HG03139 (cell line): ENCODE measurements at regions not wholly inside any gene's neighbourhood (a gene's known extent, or its start where the extent isn't known, plus 50 kb on each side); places are given as distances from the start of the nearest gene placed in this dataset.
"Not testable (repeated sequence)": the region's sequence is repeated elsewhere in the genome, so short reads cannot be mapped to it uniquely, and the experiment has no call there.

Experiments
- ATAC-seq: cut with Tn5 transposase; IDR thresholded peaks from one replicate; pipeline ENCODE4 v1.9.1; 2021; ENCODE audit not compliant: unreplicated experiment

DNA sequence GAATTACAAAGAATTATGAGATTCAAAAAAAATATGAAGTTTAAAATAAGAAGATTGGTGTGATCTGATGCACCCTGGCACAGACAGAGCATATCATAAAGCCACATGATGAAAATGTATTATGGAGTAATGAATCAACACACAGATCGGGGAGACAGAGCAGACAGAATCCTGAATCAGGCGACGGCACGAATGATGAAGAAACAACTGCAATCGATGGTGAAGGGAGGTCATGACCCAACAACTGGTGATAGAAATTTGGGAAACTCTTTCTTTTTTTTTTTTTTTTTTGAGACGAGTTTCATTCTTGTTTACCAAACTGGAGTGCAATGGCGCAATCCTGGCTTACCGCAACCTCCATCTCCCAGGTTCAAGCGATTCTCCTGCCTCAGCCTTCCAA, 1054.0 kb downstream of the TYW1 start:
- ATAC-seq: no peak

DNA sequence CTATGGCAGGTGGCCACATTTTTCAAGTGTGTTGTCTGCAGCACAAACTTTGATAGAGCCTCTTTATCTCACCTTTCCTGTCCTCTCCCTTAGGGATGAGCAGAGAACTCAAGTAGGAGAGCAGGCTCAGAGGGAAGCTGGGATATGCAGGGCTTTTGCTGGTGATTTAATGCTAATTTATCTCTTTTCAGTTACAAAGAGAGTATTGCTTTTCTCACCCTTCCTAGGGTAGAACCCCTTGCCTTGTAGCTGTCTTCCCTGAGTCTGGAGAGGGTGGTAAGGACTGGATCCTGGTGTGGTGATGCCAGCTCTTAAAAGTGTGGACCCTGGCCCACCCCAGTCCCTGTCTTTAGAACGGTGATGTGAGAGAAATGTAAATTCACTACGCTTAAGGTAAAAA, 1061.4 kb downstream of the TYW1 start:
- ATAC-seq: no peak

DNA sequence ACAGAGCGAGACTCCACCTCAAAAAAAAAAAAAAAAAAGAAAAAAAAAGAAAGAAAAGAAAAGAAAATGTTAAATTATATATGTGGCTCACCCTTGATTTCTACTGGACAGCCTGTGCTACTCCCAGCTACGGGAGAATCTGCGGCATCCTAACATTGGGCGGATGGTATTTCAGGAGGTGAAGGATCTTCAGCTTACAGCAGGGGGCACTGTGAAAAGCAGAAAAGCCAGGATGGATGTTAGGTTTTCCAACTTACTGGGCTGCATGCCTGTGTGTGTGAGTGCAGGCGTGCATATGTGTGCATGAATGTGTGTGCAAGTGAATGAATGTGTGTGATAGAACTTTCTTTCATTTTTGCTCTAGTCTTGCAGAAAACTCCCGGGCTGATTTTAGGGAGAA, 1066.5 kb downstream of the TYW1 start:
- ATAC-seq: no peak

GRCh38 chr7:68065581-68065980, 1068.9 kb downstream of the TYW1 start:
- ATAC-seq: no peak

DNA sequence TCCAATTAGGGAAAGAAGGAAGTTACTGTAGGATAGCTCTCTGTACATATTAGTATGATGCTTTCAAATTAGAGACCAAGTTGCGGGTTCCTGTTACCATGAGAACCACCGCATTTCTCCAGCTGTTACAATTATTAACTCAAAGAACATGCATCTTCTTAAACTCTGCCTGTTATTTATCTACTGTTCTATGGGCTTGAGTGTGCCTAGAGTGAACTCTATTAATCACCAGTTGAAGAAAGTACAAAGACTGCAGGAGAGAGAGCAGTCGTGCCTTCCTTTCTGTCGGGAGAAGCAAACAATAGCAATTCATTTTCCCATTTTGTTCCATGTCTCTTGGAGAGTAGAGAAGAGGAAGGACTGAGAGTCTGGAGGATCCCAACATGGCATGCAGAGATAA, 1071.2 kb downstream of the TYW1 start:
- no peak for ATAC-seq

GRCh38 chr7:68070992-68071391, 1074.4 kb downstream of the TYW1 start:
- ATAC-seq: no peak

DNA sequence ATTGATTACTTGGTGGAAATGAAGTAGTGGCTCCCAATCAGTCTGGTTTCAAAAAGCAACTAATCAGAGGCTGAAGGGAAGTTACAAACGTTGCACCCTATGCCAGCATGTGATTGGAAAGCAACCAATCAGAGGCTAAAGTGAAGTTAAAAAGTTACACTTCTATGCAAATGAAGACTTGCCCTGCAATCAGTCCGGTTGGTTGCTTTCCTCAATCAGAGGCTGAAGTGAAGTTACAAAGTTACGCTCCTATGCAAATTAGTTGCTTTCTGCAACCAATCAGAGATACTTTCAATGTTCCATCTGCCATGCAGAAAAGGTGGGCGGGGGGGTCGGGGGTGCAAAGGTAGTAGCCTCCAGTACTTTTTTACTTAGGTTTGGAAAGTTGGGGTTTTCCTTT, 1077.1 kb downstream of the TYW1 start:
- no peak for ATAC-seq

DNA sequence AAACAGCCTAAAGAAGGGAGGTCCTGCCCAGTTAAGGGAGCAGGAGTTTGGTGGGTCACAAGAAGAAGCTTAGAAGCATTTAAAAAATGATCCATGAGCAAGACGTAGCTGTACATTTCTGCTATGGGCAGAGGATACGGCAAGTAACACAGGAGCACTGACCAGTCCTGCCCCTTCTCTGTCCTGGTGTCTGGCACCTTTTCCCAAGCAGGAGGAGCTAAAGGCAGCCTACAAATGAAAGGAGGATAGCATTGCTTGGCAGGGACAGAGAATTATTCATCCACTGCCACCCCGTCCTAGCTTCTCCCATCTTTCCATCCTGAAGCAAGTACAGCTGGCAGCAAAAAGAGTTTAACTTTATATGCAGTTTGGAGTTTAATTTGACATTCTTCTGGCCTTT, 1077.6 kb downstream of the TYW1 start:
- no peak for ATAC-seq

GRCh38 chr7:68078157-68078710, 1081.6 kb downstream of the TYW1 start:
- no peak for ATAC-seq

GRCh38 chr7:68082066-68082960, 1085.7 kb downstream of the TYW1 start:
- ATAC-seq: not testable (repeated sequence)

DNA sequence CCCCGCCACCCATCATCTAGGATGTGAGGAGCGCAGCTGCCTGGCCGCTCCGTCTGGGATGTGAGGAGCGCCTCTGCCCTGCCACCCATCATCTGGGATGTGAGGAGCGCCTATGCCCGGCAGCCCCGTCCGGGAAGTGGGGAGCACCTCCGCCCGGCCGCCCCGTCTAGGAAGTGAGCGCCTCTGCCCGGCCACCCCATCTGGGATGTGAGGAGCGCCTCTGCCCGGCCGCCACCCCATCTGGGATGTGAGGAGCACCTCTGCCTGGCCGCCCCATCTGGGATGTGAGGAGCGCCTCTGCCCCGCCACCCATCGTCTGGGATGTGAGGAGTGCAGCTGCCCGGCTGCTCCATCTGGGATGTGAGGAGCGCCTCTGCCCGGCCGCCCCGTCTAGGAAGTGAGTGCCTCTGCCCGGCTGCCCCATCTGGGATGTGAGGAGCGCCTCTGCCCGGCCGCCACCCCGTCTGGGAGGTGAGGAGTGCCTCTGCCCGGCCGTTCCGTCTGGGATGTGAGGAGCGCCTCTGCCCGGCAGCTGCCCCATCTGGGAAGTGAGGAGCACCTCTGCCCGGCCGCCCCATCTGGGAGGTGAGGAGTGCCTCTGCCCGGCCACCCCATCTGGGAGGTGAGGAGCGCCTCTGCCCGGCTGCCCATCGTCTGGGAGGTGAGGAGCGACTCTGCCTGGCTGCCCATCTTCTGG, 1086.5 kb downstream of the TYW1 start:
- not testable (repeated sequence) for ATAC-seq

DNA sequence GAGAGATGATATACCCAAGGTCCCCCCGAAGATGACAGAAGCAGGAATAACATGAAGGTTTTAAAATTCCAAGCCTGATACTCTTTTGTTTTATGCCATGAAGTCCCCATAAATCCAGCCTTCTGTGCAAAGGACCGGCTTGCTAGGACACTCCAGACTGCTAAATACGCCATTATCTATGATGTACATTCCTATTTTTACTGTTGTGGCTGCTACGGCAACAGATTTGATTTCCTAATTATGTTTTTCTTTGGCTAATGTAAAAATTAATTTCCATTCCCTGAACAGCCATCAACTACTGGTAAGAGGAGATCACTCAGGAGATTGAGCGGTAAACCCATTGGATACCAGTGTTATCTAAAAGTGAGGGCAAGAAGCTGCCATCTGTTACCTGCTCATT, 1090.8 kb downstream of the TYW1 start:
- ATAC-seq: no peak

DNA sequence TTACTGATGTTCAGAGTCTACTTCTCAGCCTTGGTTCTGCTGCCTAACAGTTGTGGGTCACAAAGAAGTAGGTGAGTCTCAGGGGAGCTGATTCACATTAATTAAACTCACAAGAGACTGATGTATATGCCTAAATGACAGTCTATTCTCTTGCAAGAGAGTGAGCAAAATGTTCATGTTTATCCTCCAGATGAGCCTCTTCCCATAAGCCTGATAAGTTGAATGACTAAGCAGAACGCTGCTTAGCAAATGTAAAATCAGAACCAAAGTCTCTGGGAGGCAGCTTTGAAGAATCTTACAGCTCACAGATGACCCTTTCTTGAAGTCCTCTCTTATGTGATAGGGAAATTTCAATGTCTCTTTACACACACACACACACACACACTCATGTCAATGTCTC, 1092.2 kb downstream of the TYW1 start:
- no peak for ATAC-seq

DNA sequence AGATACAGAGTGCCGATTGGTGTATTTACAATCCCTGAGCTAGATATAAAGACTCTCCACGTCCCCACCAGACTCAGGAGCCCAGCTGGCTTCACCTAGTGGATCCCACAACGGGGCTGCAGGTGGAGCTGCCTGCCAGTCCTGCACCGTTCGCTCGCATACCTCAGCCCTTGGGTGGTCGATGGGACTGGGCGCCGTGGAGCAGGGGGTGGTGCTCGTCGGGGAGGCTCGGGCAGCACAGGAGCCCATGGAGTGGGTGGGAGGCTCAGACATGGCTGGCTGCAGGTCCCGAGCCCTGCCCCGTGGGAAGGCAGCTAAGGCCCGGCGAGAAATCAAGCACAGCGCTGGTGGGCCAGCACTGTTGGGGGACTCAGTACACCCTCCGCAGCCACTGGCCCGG, 1093.6 kb downstream of the TYW1 start:
- not testable (repeated sequence) for ATAC-seq

DNA sequence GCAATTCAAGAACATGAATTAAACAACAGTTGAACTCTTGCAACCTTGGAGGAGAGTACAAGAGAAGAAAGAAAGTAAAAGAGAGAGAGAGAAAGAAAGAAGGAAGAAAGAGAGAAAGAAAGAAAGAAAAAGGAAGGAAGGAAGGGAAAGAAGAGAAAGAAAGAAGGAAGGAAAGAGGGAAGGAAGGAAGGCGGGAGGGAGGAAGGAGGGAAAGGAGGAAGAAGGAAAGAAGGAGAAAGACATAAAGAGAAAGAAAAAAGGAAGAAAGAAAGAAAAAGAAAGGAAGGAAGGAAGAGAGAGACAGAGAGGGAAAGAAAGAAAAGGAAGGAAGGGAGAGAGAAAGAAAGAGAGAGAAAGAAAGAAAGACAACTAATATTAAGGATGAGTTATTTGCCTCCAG, 1106.7 kb downstream of the TYW1 start:
- ATAC-seq: no peak

- ATAC-seq: no peak
Measured at GRCh38 chr7:68107261-68107660, 1110.6 kb downstream of the TYW1 start.

GRCh38 chr7:68107968-68108367, 1111.3 kb downstream of the TYW1 start:
- ATAC-seq: no peak

- ATAC-seq: no peak
Measured at GRCh38 chr7:68109299-68109698, 1112.7 kb downstream of the TYW1 start.

DNA sequence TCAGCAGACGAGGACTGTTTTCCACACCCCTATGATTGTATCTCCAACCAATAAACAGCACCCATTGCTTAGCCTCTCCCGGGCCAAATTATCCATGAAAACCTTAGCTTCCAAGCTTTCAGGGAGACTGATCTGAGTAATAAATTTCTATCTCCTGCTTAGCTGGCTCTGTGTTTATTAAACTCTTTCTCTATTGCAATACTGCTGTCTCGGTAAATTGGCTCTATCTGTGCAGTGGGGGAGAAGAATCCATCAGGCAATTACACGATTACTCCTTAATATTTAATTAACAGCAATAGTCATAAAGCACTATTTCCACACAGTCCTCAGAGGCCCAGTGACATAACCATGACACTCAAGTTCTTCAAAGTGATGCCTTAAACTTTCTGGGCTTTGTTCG, 1122.8 kb downstream of the TYW1 start:
- ATAC-seq: no peak

DNA sequence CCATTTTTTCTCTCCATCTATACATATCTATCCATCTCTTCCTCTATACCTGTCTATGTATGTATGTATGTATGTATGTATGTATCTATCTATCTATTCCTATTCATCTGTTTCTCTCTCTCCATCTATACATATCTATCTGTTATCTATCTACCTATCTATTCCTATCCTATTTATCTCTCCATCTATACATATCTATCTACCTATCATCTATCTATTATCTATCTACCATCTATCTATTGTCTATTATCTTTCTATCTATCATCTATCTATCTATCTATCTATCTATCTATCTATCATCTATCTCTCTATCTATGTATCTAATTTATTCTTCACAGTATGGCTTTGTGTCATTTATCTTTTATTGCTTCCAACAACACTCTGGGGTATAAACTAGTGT, 1124.4 kb downstream of the TYW1 start:
- no peak for ATAC-seq

GRCh38 chr7:68121655-68122054, 1125.0 kb downstream of the TYW1 start:
- no peak for ATAC-seq

DNA sequence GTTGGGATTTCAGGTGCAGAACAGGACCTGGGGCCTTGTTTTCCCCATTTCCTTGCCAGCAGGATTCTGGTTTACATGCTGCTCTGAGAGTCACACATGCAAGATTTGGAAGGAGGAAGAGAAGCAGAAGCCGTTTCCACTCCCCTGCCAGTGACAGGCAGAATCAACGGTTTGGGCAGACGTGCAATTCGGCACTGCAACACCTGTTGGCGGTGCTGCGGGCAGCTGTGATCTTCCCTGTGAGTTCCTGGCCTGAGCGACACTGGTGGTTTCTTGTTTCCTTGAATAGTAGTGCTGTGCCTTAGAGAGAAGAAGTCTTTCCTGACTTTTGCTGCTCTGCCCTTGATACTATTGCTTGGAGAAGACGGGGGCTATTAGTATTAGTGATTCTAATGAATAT, 1126.2 kb downstream of the TYW1 start:
- no peak for ATAC-seq
